Caco-2 (cell line): ENCODE measurements at regions not wholly inside any gene's neighbourhood (a gene's known extent, or its start where the extent isn't known, plus 50 kb on each side); places are given as distances from the start of the nearest gene placed in this dataset.

ENCODE experiments used
- BruUV-seq: library from RNA; stranded (reverse); fragments of 400-500 nt; replicated peaks from 2 replicates; lab custom pipeline; 2021; lab: Mats Ljungman, UMichigan
- CTCF ChIA-PET: fragments of 300-600 bp; sonication (Branson Sonifier 250); formaldehyde crosslinking; loops from one replicate; lab custom pipeline; 2022; ENCODE audit warnings: antibody characterized with exemption; lab: Charles Lee
- POLR2A ChIA-PET: fragments of 300-600 bp; sonication (Branson Sonifier 250); formaldehyde crosslinking; loops from one replicate; lab custom pipeline; 2022; ENCODE audit warnings: antibody characterized with exemption; lab: Charles Lee
- DNase-seq, 2 experiments: peaks; one replicate each; pipeline versions ENCODE4 v3.0.0 to v3.0.0-alpha.2; 2020 to 2022
- H3K27me3 ChIP-seq: replicated peaks from 2 replicates; pipeline ENCODE4 v1.6.0; 2011; ENCODE audit warnings: low read length; ENCODE audit not compliant: control insufficient read depth, insufficient read depth
- H3K36me3 ChIP-seq: 2 replicates; pipeline ENCODE4 v1.5.1; 2011; ENCODE audit warnings: low read length; ENCODE audit not compliant: control insufficient read depth, insufficient read depth
- H3K4me1 ChIP-seq: fragments of 250-450 bp; sonication (Bioruptor Pico); 2 replicates; pipeline ENCODE4 v1.5.1; 2020; ENCODE audit warnings: mild to moderate bottlenecking
- H3K4me3 ChIP-seq: 2 replicates; pipeline ENCODE4 v1.5.1; 2011; ENCODE audit warnings: low read depth, mild to moderate bottlenecking, control low read depth, low read length
- H3K9me3 ChIP-seq: fragments of 250-450 bp; sonication (Bioruptor Pico); 2 replicates; pipeline ENCODE4 v1.5.1; 2020; ENCODE audit warnings: mild to moderate bottlenecking, moderate library complexity
- H3K27ac Mint-ChIP-seq: one replicate; pipeline ENCODE4 v1.8.0; 2022; ENCODE audit warnings: mixed read lengths; ENCODE audit not compliant: unreplicated experiment
- H3K27me3 Mint-ChIP-seq: one replicate; pipeline ENCODE4 v1.8.0; 2022; ENCODE audit warnings: mixed read lengths; ENCODE audit not compliant: insufficient read depth, unreplicated experiment
- H3K36me3 Mint-ChIP-seq: one replicate; pipeline ENCODE4 v1.8.0; 2022; ENCODE audit warnings: mild to moderate bottlenecking, mixed read lengths; ENCODE audit not compliant: insufficient read depth, unreplicated experiment
- H3K4me1 Mint-ChIP-seq: one replicate; pipeline ENCODE4 v1.8.0; 2022; ENCODE audit warnings: low read depth, mixed read lengths; ENCODE audit not compliant: unreplicated experiment
- H3K4me3 Mint-ChIP-seq: one replicate; pipeline ENCODE4 v1.8.0; 2022; ENCODE audit warnings: mild to moderate bottlenecking, moderate library complexity, mixed read lengths; ENCODE audit not compliant: unreplicated experiment
- H3K9me3 Mint-ChIP-seq: one replicate; pipeline ENCODE4 v1.8.0; 2022; ENCODE audit warnings: mixed read lengths; ENCODE audit not compliant: unreplicated experiment
- intact Hi-C: fragments of 100-400 bp; cut with micrococcal nuclease; formaldehyde crosslinking; loops from one replicate; pipeline ENCODE4 v1.10.0; 2022; ENCODE audit not compliant: unreplicated experiment
- TF ChIP-seq, protein P1 (sequence below), 2 experiments: fragments of 200-600 bp in 1 of 2; IDR thresholded peaks; 1 replicate in 1 of 2; 2 replicates in 1 of 2; pipeline versions ENCODE4 v1.5.1 to v1.8.0; 2011 to 2022; ENCODE audit warnings: antibody characterized with exemption in 1 of 2, control low read depth in 1 of 2, inconsistent platforms in 1 of 2, low read depth in 1 of 2, low read length in 1 of 2, mild to moderate bottlenecking in 1 of 2, moderate library complexity in 1 of 2; ENCODE audit not compliant: insufficient read depth in 1 of 2, severe bottlenecking in 1 of 2, unreplicated experiment in 1 of 2

DNA sequence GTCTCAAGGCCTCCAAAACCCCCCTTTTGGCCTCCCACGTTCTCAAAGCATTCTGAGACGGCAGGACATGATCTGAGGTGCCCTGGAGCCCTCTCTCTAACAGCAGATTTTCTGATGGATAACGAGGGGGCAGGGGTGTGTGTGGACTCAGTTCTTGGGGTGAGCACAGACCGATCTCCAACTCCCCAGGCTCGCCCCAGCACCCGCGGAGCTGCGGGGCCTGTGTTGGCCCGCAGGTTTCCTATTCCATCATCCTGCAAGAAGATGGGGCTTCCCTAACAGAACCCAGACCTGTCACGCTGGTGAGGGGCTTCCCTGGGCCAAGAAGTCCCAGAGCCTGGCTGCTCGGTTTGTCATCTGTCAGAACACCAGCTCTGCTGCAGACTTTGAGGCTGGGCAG, 196.1 kb downstream of the ANAPC1 start:
- H3K4me3 Mint-ChIP-seq: no peak overlapping the region

DNA sequence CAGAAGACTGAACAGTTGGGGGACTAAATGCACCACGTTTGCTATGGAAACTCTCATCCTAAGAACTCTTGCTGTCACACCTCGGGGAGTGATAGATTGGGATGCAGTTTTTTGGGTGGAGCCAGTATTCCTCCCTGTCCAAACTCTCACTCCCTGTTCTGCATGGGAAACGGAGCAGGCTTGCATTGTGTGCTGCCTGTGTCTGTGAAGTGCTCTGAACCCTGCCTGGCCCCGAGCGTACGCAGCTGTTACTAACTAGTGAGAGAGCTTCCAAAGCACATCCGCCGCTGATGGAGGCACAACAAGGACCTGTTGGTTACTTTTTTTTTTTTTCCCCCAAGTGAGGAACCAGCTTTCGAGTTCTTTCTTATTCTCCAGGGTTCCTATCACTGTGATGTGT, 195.5 kb downstream of the ANAPC1 start:
- H3K36me3 Mint-ChIP-seq: no peaks in the 10 kb centered on the region
- peaks cover 7% of the 10 kb centered on the region for H3K9me3 Mint-ChIP-seq
- POLR2A ChIA-PET: no interaction called here
- CTCF ChIA-PET: no interaction called here
- H3K4me1 Mint-ChIP-seq: no peaks in the 10 kb centered on the region
- intact Hi-C loops: no loop called here
- TF ChIP-seq, protein P1, sequence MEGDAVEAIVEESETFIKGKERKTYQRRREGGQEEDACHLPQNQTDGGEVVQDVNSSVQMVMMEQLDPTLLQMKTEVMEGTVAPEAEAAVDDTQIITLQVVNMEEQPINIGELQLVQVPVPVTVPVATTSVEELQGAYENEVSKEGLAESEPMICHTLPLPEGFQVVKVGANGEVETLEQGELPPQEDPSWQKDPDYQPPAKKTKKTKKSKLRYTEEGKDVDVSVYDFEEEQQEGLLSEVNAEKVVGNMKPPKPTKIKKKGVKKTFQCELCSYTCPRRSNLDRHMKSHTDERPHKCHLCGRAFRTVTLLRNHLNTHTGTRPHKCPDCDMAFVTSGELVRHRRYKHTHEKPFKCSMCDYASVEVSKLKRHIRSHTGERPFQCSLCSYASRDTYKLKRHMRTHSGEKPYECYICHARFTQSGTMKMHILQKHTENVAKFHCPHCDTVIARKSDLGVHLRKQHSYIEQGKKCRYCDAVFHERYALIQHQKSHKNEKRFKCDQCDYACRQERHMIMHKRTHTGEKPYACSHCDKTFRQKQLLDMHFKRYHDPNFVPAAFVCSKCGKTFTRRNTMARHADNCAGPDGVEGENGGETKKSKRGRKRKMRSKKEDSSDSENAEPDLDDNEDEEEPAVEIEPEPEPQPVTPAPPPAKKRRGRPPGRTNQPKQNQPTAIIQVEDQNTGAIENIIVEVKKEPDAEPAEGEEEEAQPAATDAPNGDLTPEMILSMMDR (IDR thresholded peaks at IDR 0.05; ENCODE audit: insufficient read depth in 1 of 2, low read depth in 1 of 2, low read length in 1 of 2, severe bottlenecking in 1 of 2, unreplicated experiment in 1 of 2): no peak
- no peak for DNase-seq
- Histone ChIP-seq H3K4me1 (peaks cover 6% of the 10 kb centered on the region), H3K4me3 (no peak overlapping the region), H3K27me3 (no peaks in the 10 kb centered on the region), H3K36me3 (no peaks in the 10 kb centered on the region), H3K9me3 (no peaks in the 10 kb centered on the region)
- no peak overlapping the region for H3K27ac Mint-ChIP-seq
- no peak overlapping the region for H3K4me3 Mint-ChIP-seq
- no TSS peak for BruUV-seq
- H3K27me3 Mint-ChIP-seq: peaks cover 2% of the 10 kb centered on the region

More for the DNA sequence above, 196.1 kb downstream of the ANAPC1 start:
- Mint-ChIP-seq H3K27me3 (peaks cover 2% of the 10 kb centered on the region), H3K9me3 (peaks cover 1% of the 10 kb centered on the region), H3K27ac (no peak overlapping the region), H3K4me1 (no peaks in the 10 kb centered on the region), H3K36me3 (no peaks in the 10 kb centered on the region)
- Histone ChIP-seq H3K9me3 (no peaks in the 10 kb centered on the region), H3K4me1 (peaks cover 6% of the 10 kb centered on the region), H3K27me3 (no peaks in the 10 kb centered on the region), H3K4me3 (no peak overlapping the region), H3K36me3 (no peaks in the 10 kb centered on the region)
- BruUV-seq: no TSS peak
- intact Hi-C loops: no loop called here
- ChIA-PET CTCF (no interaction called here), POLR2A (no interaction called here)
- TF ChIP-seq, protein P1 (IDR thresholded peaks at IDR 0.05; ENCODE audit: insufficient read depth in 1 of 2, low read depth in 1 of 2, low read length in 1 of 2, severe bottlenecking in 1 of 2, unreplicated experiment in 1 of 2): no peak
- DNase-seq: no peak

DNA sequence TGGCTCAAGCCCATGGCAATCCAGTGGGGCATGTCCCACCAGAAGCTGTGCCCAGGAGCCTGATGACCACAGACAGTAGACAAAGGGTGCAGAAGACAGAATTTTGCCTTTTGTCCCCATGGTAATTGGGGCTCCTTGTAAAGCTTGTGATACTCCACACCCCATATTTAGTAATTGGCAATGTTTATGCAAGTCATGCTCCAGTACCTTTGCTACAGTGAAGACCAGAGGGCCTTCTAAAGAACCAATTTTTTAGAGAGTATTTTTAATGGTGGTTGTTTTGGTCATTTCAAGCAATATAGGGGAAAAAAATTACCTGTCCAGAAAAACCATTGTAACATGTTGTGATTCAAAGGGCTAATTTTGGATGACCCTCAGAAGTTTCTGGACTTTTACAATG, 194.8 kb downstream of the ANAPC1 start:
- Histone ChIP-seq H3K4me3 (no peak overlapping the region), H3K27me3 (no peaks in the 10 kb centered on the region), H3K9me3 (no peaks in the 10 kb centered on the region), H3K36me3 (no peaks in the 10 kb centered on the region), H3K4me1 (peaks cover 6% of the 10 kb centered on the region)
- Mint-ChIP-seq H3K36me3 (no peaks in the 10 kb centered on the region), H3K4me1 (no peaks in the 10 kb centered on the region), H3K9me3 (peaks cover 14% of the 10 kb centered on the region), H3K27me3 (peaks cover 2% of the 10 kb centered on the region), H3K4me3 (no peak overlapping the region), H3K27ac (no peak overlapping the region)
- no peak for DNase-seq
- intact Hi-C loops: no loop called here
- CTCF ChIA-PET: no interaction called here
- TF ChIP-seq, protein P1 (IDR thresholded peaks at IDR 0.05; ENCODE audit: insufficient read depth in 1 of 2, low read depth in 1 of 2, low read length in 1 of 2, severe bottlenecking in 1 of 2, unreplicated experiment in 1 of 2): no peak
- no TSS peak for BruUV-seq
- POLR2A ChIA-PET: no interaction called here
